IMR-90 (cell line): ENCODE measurements at regions not wholly inside any gene's neighbourhood (a gene's known extent, or its start where the extent isn't known, plus 50 kb on each side); places are given as distances from the start of the nearest gene placed in this dataset.

Experiments
- ATAC-seq: fragments of 200-7000 bp; cut with Tn5 transposase; 2 replicates; pipeline ENCODE4 v1.9.1; 2020; ENCODE audit warnings: low read depth, mild to moderate bottlenecking, moderate library complexity
- BruUV-seq: library from RNA; stranded (reverse); fragments of 400-500 nt; replicated peaks from 2 replicates; lab custom pipeline; 2021; lab: Mats Ljungman, UMichigan
- CTCF ChIA-PET: fragments of 300-600 bp; formaldehyde crosslinking; extraction: SDS; loops from one replicate; lab custom pipeline; 2021; ENCODE audit warnings: antibody characterized with exemption; lab: Yijun Ruan, JAX
- POLR2A ChIA-PET: fragments of 300-600 bp; sonication (Branson Sonifier 250); formaldehyde crosslinking; loops from one replicate; lab custom pipeline; 2022; ENCODE audit warnings: antibody characterized with exemption; ENCODE audit not compliant: unreplicated experiment; lab: Charles Lee
- DNase-seq: peaks from one replicate; pipeline ENCODE4 v3.0.0; 2013
- H2AFZ ChIP-seq: replicated peaks from 2 replicates; pipeline ENCODE3; 2013; ENCODE audit warnings: low read length, mild to moderate bottlenecking; ENCODE audit not compliant: poor library complexity
- H2AK5ac ChIP-seq: 2 replicates; pipeline ENCODE4 v1.6.1; 2013; ENCODE audit warnings: low read depth, low read length, inconsistent platforms
- H2AK9ac ChIP-seq: replicated peaks from 2 replicates; pipeline ENCODE3; 2013; ENCODE audit warnings: mild to moderate bottlenecking, low read depth, low read length, moderate library complexity; ENCODE audit not compliant: poor library complexity
- H2BK120ac ChIP-seq: 2 replicates; pipeline ENCODE4 v1.6.1; 2013; ENCODE audit warnings: low read depth, low read length, inconsistent platforms
- H2BK15ac ChIP-seq: 3 replicates; pipeline ENCODE4 v1.6.1; 2013; ENCODE audit warnings: low read depth, low read length, inconsistent platforms
- H2BK20ac ChIP-seq: 2 replicates; pipeline ENCODE4 v1.6.1; 2013; ENCODE audit warnings: low read depth, mild to moderate bottlenecking, inconsistent platforms, low read length, moderate library complexity
- H2BK5ac ChIP-seq: 2 replicates; pipeline ENCODE4 v1.6.1; 2013; ENCODE audit warnings: mild to moderate bottlenecking, low read depth, low read length, inconsistent platforms; ENCODE audit not compliant: poor library complexity, severe bottlenecking
- H3K14ac ChIP-seq: replicated peaks from 2 replicates; pipeline ENCODE4 v1.6.1; 2013; ENCODE audit warnings: low read depth, low read length, inconsistent platforms
- H3K18ac ChIP-seq: 2 replicates; pipeline ENCODE4 v1.6.1; 2013; ENCODE audit warnings: low read depth, low read length, control low read depth
- H3K23ac ChIP-seq: 2 replicates; pipeline ENCODE4 v1.6.1; 2013; ENCODE audit warnings: low read depth, low read length, inconsistent platforms
- H3K27ac ChIP-seq: 2 replicates; pipeline ENCODE4 v1.5.1; 2013; ENCODE audit warnings: mild to moderate bottlenecking, control low read depth, low read length; ENCODE audit not compliant: insufficient read depth
- H3K27me3 ChIP-seq: 2 replicates; pipeline ENCODE4 v1.6.1; 2013; ENCODE audit warnings: low read length; ENCODE audit not compliant: control insufficient read depth, insufficient read depth
- H3K36me3 ChIP-seq: 2 replicates; pipeline ENCODE4 v1.6.1; 2013; ENCODE audit warnings: low read length, mixed read lengths; ENCODE audit not compliant: control insufficient read depth, insufficient read depth
- H3K4ac ChIP-seq: 2 replicates; pipeline ENCODE4 v1.6.1; 2013; ENCODE audit warnings: low read depth, low read length, inconsistent platforms
- H3K4me1 ChIP-seq: 2 replicates; pipeline ENCODE4 v1.6.1; 2013; ENCODE audit warnings: low read length, mixed read lengths; ENCODE audit not compliant: control insufficient read depth, insufficient read depth
- H3K4me2 ChIP-seq: 2 replicates; pipeline ENCODE4 v1.6.1; 2013; ENCODE audit warnings: low read depth, mild to moderate bottlenecking, control low read depth, low read length, moderate library complexity
- H3K4me3 ChIP-seq: 2 replicates; pipeline ENCODE4 v1.5.1; 2013; ENCODE audit warnings: low read depth, mild to moderate bottlenecking, control low read depth, low read length, moderate library complexity; ENCODE audit not compliant: insufficient read depth
- H3K56ac ChIP-seq: 2 replicates; pipeline ENCODE4 v1.6.1; 2013; ENCODE audit warnings: low read length, inconsistent platforms; ENCODE audit not compliant: insufficient read depth; ENCODE audit errors: extremely low read depth
- H3K79me1 ChIP-seq, 2 experiments: 2 replicates each; pipeline ENCODE4 v1.6.1; 2013; ENCODE audit warnings: low read length in 2 of 2, inconsistent platforms in 1 of 2, low read depth in 1 of 2
- H3K9ac ChIP-seq: 2 replicates; pipeline ENCODE4 v1.6.1; 2013; ENCODE audit warnings: low read depth, low read length, control low read depth
- H3K9me1 ChIP-seq: 2 replicates; pipeline ENCODE4 v1.6.1; 2013; ENCODE audit warnings: low read length, inconsistent platforms; ENCODE audit not compliant: insufficient read depth
- H3K9me3 ChIP-seq: 2 replicates; pipeline ENCODE4 v1.6.1; 2013; ENCODE audit warnings: low read length; ENCODE audit not compliant: control insufficient read depth, insufficient read depth
- H4K20me1 ChIP-seq: 2 replicates; pipeline ENCODE4 v1.6.1; 2013; ENCODE audit warnings: low read length, inconsistent platforms; ENCODE audit not compliant: insufficient read depth
- H4K5ac ChIP-seq: 2 replicates; pipeline ENCODE4 v1.6.1; 2013; ENCODE audit warnings: mild to moderate bottlenecking, low read depth, low read length, control low read depth
- H4K8ac ChIP-seq, 2 experiments: 2 replicates each; pipeline ENCODE4 v1.6.1; 2013; ENCODE audit warnings: low read depth in 2 of 2, low read length in 2 of 2, control low read depth in 1 of 2, inconsistent platforms in 1 of 2
- H4K91ac ChIP-seq: 2 replicates; pipeline ENCODE4 v1.6.1; 2013; ENCODE audit warnings: low read depth, low read length, inconsistent platforms; ENCODE audit not compliant: insufficient read depth
- BHLHE40 ChIP-seq: fragments of 150-350 bp; IDR thresholded peaks from 2 replicates; pipeline ENCODE4 v1.6.1; 2016; ENCODE audit warnings: mild to moderate bottlenecking, low read depth, low read length
- ELK1 ChIP-seq: fragments of 150-350 bp; IDR thresholded peaks from 2 replicates; pipeline ENCODE4 v1.6.1; 2016; ENCODE audit warnings: low read depth, mild to moderate bottlenecking, low read length, moderate library complexity, borderline replicate concordance
- POLR2A ChIP-seq: IDR thresholded peaks from 2 replicates; pipeline ENCODE4 v1.6.1; 2012; ENCODE audit warnings: mild to moderate bottlenecking, low read depth, low read length
- RCOR1 ChIP-seq: IDR thresholded peaks from 2 replicates; pipeline ENCODE4 v1.6.1; 2012; ENCODE audit warnings: mild to moderate bottlenecking, low read length, improper control_type of control experiment; ENCODE audit not compliant: insufficient replicate concordance
- RFX5 ChIP-seq: IDR thresholded peaks from 2 replicates; pipeline ENCODE4 v1.8.0; 2012; ENCODE audit warnings: low read depth, mild to moderate bottlenecking, low read length, moderate library complexity
- SMC3 ChIP-seq: fragments of 150-350 bp; IDR thresholded peaks from 2 replicates; pipeline ENCODE4 v1.6.1; 2016; ENCODE audit warnings: low read depth, mild to moderate bottlenecking, antibody characterized with exemption, low read length, moderate library complexity
- WGBS, 2 experiments: methylation state at CpG; one replicate each; pipeline versions ENCODE4 v1.1.5 to v1.1.7; 2013; ENCODE audit warnings: missing lambda C conversion rate in 2 of 2; ENCODE audit not compliant: insufficient read length in 1 of 2; ENCODE audit errors: extremely low coverage in 2 of 2; 5-methylcytosine and 5-hydroxymethylcytosine counted together
- dilution Hi-C: fragments of 300-500 bp; cut with HindIII; formaldehyde crosslinking; loops from one replicate; pipeline ENCODE4 v1.14.3; 2018; ENCODE audit warnings: low sequenced_read_pairs; ENCODE audit not compliant: unreplicated experiment
- in situ Hi-C: fragments of 300-500 bp; cut with MboI; formaldehyde crosslinking; loops from 3 replicates; pipeline ENCODE4 v1.14.3; 2019; ENCODE audit warnings: low sequenced_read_pairs, inconsistent platforms, mixed read lengths
- intact Hi-C: fragments of 100-400 bp; cut with micrococcal nuclease; formaldehyde crosslinking; loops from 2 replicates; pipeline ENCODE4 v1.10.0; 2022

GRCh38 chr12:25781232-25781631, 177.2 kb upstream of the RASSF8 start:
- Histone ChIP-seq H2BK20ac (no peak overlapping the region), H3K14ac (no peak overlapping the region), H2BK5ac (no peak overlapping the region), H3K27me3 (no peaks in the 10 kb centered on the region), H4K20me1 (no peaks in the 10 kb centered on the region), H2AFZ (no peak overlapping the region), H3K9me1 (peaks cover 3% of the 10 kb centered on the region; the same call in 1 of the 2 replicates), H3K4me1 (no peaks in the 10 kb centered on the region), H3K23ac (no peak overlapping the region), H3K36me3 (no peaks in the 10 kb centered on the region), H4K8ac (no peak overlapping the region), H4K91ac (no peak overlapping the region), H2AK9ac (no peak overlapping the region), H2BK120ac (no peak overlapping the region), H3K27ac (no peak overlapping the region), H3K79me1 (no peaks in the 10 kb centered on the region), H3K9me3 (no peaks in the 10 kb centered on the region), H3K18ac (no peak overlapping the region), H3K56ac (no peak overlapping the region), H2BK15ac (no peak overlapping the region), H3K4me3 (no peak overlapping the region), H3K9ac (no peak overlapping the region), H4K5ac (no peak overlapping the region), H3K4me2 (no peak overlapping the region), H2AK5ac (no peak overlapping the region), H3K4ac (no peak overlapping the region)
- WGBS, 2 experiments: no CpG with 5 or more reads among the region's 4 CpGs
- DNase-seq (no peak), ATAC-seq (no peak)
- no peak for TF ChIP-seq BHLHE40
- no peak for TF ChIP-seq RFX5
- TF ChIP-seq POLR2A: no peak
- TF ChIP-seq SMC3: no peak
- no peak for TF ChIP-seq RCOR1
- no peak for TF ChIP-seq ELK1
- in situ Hi-C loops (no loop called here), intact Hi-C loops (no loop called here), dilution Hi-C loops (no loop called here)
- ChIA-PET CTCF (no interaction called here), POLR2A (no interaction called here)
- no TSS peak for BruUV-seq
